Stomach (tissue), 4 donors: ENCODE measurements at regions not wholly inside any gene's neighbourhood (a gene's known extent, or its start where the extent isn't known, plus 50 kb on each side); places are given as distances from the start of the nearest gene placed in this dataset.

Experiments
- EP300 ChIP-seq: sonication (generic); formaldehyde crosslinking; IDR thresholded peaks from one replicate; pipeline ENCODE4 v1.6.1; 2017; ENCODE audit warnings: antibody characterized with exemption
- TF ChIP-seq, protein P1 (sequence below), 7 experiments: fragments of 450-650 bp in 4 of 7; fragments of 200-600 bp in 3 of 7; sonication (generic) in 3 of 7; IDR thresholded peaks; one replicate each; pipeline ENCODE4 v1.5.1; 2016 to 2019; ENCODE audit warnings: antibody characterized with exemption in 7 of 7, control low read depth in 2 of 7, mild to moderate bottlenecking in 1 of 7

DNA sequence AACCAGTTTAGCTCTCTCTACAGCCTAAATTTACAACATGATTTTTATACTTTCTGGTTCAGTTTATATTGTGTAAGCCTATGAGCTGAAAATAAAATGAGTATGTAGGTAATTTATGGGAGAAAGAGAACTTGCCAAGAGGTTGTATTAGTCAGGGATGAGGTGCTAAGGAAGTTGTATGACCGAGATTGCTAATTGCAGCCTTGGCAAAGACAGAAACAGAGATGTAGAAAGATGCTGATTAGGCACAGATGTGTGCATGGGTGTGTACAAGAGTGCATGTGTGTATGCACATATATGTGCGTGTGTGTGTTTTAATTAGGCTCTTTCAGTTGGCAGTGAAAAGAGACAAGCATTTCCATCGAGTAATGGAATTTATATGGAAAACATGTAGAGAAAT is 213.9 kb downstream of the FBXO15 start:
- TF ChIP-seq, protein P1, sequence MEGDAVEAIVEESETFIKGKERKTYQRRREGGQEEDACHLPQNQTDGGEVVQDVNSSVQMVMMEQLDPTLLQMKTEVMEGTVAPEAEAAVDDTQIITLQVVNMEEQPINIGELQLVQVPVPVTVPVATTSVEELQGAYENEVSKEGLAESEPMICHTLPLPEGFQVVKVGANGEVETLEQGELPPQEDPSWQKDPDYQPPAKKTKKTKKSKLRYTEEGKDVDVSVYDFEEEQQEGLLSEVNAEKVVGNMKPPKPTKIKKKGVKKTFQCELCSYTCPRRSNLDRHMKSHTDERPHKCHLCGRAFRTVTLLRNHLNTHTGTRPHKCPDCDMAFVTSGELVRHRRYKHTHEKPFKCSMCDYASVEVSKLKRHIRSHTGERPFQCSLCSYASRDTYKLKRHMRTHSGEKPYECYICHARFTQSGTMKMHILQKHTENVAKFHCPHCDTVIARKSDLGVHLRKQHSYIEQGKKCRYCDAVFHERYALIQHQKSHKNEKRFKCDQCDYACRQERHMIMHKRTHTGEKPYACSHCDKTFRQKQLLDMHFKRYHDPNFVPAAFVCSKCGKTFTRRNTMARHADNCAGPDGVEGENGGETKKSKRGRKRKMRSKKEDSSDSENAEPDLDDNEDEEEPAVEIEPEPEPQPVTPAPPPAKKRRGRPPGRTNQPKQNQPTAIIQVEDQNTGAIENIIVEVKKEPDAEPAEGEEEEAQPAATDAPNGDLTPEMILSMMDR (IDR thresholded peaks at IDR 0.05) = no peak
- no peak for TF ChIP-seq EP300
